ENCODE measurements at regions not wholly inside any gene's neighbourhood (a gene's known extent, or its start where the extent isn't known, plus 50 kb on each side); places are given as distances from the start of the nearest gene placed in this dataset.

- no peak for DNase-seq (ENCODE audit: low read depth)
Observed at GRCh38 chr18:47485221-47485797, 233.8 kb upstream of the SKOR2 start.

- DNase-seq (ENCODE audit: low read depth), result no peak
Observed at GRCh38 chr18:47484068-47484467, 232.6 kb upstream of the SKOR2 start.

DNA sequence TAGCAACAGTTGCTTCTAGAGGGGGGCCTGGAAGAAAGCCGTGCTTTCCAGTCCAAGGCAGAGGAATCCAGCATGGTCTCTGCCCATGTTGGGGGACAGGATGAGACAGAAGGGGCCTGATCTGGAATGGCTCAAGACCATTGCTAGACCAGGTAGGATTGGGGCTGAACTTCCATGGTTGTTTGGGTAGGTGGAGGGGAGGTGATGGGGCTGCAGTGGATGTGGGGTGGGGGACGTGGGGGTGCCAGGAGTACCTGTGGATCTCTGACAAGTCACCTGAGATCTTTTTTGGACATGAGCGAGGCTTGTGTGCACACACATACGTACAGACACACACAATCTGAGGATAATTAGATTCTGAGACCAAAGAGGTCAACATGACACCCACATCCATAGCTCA lies 228.7 kb upstream of the SKOR2 start:
- no peak for DNase-seq (ENCODE audit: low read depth)

DNA sequence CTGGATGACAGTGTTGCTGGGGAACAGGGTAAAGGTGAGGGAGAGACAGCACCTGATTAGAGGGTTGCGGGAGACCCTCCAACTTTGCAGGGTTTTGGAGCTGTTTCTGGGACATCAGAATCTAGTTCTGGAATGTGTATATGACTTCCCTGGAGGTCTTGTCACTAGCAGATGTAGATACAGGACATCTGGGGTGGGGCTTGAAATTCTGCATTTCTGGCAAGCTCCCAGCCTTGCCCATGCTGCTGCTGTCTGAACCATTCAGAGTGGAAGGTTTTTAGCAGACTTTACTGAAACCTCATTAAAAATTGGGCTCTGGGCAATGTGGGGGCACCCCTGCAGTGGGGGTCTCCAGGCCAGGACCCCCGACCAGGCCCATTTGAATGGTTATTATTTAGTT lies 220.3 kb upstream of the SKOR2 start:
- DNase-seq (ENCODE audit: low read depth), result no peak

DNA sequence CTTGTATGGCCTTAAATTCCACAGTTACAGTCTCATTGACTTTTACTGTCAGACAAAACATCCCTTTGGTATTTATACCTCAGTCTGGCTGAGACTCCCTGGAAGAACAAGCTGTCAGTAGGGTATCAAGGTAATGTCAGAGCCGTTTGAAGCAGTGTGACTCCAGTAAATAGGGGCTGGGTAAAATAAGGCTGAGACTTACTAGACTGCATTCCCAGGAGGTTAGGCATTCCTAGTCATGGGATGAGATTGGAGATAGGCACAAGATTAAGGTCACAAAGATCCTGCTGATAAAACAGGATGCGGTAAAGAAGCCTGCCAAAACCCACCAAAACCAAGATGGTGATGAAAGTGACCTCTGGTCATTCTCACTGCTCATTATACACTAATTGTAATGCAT lies 219.5 kb upstream of the SKOR2 start:
- peak; percentile 63 for DNase-seq (ENCODE audit: low read depth)

DNA sequence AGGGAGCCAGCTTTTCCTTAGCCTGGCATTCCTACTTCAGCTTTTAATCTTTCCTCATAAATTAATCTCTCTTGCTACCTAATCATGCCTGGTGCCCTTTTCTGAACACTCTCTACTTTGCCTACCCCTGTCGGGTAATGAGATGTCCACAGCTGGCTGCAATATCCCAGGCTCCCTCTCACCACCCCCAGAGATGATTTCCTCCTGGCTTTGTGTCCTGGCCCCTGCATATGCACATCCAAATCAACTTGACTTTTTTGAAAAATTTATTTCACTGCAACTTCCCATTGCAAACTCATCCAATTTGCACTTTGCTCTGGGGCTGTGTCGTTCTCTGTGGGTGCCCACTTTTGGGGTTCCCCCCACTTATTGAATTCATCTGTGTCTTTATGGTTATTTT lies 218.1 kb upstream of the SKOR2 start:
- DNase-seq (ENCODE audit: low read depth), result no peak

- DNase-seq (ENCODE audit: low read depth), result no peak
Observed at GRCh38 chr18:47461977-47462376, 210.5 kb upstream of the SKOR2 start.

- no peak for DNase-seq (ENCODE audit: low read depth)
Observed at GRCh38 chr18:47461406-47461948, 210.0 kb upstream of the SKOR2 start.

DNA sequence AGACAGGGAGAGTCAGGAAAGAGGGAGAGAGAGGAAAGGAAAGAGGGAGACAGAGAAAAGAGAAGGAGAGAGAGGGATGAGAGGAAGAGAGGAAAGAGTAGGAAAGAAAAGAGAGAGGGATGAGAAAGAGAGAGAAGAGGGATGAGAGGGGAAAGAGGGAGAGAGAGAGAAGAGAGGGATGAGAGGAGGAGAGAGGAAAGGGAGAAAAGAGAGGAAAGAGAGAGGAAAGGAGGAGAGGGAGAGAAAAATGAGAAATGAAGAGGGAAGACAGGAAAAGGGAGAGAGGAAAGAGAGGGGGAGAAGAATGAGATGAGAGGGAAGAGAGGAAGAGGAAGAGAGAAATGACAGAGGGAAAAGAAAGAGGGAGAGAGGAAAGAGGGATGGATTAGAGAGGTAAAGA lies 207.0 kb upstream of the SKOR2 start:
- no peak for DNase-seq (ENCODE audit: low read depth)

DNA sequence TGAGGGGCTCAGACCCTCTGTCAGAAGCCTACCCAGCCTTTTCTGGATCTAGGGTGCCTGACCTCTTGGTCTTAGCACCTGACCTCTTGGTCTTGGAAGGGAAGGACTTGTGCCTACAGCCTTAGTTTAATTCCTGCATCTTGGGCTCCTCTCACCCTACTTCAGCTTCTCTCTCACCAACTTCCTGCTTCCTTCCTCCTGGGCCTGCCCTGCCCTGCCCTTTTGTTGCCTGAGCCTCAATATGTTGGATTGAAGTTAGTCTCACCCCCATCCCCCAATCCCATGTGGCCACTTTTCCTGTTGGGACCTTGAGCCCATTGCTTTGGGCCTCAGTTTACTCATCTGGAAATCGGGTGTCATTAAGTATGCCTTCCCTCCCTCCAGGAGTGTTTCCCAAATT lies 206.2 kb upstream of the SKOR2 start:
- no peak for DNase-seq (ENCODE audit: low read depth)

GRCh38 chr18:47453038-47453437 lies 201.6 kb upstream of the SKOR2 start:
- DNase-seq (ENCODE audit: low read depth), result no peak

- no peak for DNase-seq (ENCODE audit: low read depth)
Observed at GRCh38 chr18:47448956-47449355, 197.5 kb upstream of the SKOR2 start.

DNA sequence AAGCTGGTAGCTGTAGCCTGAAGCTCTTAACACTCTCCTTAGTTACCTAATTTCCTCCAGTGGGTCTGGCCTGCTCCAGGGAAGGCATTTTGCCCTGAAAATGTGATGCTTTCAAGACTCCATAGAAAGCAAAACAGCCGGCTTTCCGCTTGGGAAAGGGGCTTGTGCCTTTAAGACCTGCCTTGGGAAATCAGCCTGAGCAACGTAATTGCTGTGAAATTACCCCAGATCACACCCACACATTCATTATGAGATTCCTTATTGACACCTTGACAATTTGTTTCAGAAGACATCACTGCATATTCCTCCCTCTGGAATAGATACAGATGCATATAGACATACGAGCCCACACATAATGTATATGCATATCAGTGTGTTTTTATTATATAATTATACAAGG lies 190.5 kb upstream of the SKOR2 start:
- DNase-seq (ENCODE audit: low read depth), result no peak

DNA sequence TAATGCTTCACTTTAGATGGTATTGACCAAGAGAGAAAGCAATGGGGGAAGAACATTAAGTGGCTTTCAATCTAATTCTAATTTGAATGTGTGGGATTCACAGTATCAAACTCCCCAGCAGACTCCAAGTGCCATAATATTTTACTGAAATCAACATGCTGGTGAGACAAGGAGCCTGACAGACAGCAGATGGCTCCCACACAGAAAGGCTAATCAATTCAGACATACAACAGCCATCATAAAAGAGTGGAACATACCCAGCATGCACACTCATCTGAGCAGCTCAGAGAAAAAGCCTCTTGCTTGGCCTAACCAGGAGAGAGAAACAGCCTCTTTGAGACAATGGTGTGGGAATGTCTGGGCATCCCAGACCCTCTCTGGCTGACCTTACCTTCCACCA lies 186.5 kb upstream of the SKOR2 start:
- no peak for DNase-seq (ENCODE audit: low read depth)

DNA sequence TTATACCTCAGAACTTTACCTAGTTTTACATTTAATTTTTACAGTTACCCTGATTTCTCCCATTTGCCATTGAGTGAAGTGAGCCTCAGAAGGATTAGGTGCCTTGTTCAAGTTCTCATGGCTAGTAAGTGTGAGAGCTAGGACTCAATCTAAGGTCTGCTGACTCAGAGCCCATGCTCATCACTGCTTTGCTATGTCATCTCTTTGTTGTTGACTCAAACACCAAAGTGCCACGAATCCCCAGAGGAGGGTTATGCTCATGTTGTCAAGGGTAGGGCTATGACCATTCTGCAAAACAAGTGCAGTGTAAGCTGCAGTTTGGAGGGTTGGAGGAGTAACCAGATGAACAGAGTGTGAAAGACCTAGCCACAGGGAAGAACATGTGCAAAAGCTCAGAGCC lies 185.4 kb upstream of the SKOR2 start:
- DNase-seq (ENCODE audit: low read depth), result peak; percentile 66

GRCh38 chr18:47434214-47434746 lies 182.8 kb upstream of the SKOR2 start:
- DNase-seq (ENCODE audit: low read depth), result no peak

GRCh38 chr18:47427923-47428637 lies 176.6 kb upstream of the SKOR2 start:
- DNase-seq (ENCODE audit: low read depth), result no peak

DNA sequence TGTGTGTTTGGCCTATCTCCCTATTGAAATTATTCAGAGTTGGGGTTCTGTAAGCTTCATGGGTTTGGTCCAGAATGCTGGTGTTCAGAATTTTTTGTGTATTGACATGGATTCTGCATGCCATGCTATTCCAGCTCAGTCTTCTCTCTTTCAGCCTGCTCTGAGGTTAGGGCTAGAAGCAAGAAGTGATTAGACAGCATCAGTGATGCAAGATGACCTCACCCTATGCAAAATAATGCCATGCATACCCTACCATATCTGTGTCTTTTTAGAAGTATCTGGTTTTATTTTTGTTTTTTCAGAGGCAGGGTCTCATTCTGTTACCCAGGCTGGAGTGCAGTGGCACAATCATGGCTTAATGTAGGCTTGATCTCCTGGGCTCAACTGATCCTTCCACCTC lies 175.6 kb upstream of the SKOR2 start:
- DNase-seq (ENCODE audit: low read depth), result no peak

- peak; percentile 62 for DNase-seq (ENCODE audit: low read depth)
Observed at GRCh38 chr18:47425365-47425764, 173.9 kb upstream of the SKOR2 start.

GRCh38 chr18:47422524-47422923 lies 171.1 kb upstream of the SKOR2 start:
- peak; percentile 65 for DNase-seq (ENCODE audit: low read depth)

DNA sequence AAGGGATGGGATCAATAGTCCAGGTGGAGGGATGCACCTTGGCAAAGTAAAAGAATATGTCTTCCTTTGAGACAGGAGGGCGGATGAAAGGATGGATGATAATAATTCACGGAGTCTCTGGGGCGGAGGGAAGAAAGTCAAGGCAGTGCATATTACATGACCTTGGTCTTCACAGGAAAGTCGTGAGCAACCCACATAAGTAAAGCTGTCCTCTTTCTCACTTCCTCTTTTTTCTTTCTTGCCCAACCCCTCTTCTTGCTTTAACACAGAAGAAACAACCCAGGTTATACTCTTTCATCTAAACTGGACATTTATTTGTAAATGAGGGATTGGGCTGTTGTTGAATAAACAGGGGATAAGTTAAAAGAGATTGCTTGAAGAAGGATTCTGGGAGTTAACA lies 168.7 kb upstream of the SKOR2 start:
- DNase-seq (ENCODE audit: low read depth), result no peak

DNA sequence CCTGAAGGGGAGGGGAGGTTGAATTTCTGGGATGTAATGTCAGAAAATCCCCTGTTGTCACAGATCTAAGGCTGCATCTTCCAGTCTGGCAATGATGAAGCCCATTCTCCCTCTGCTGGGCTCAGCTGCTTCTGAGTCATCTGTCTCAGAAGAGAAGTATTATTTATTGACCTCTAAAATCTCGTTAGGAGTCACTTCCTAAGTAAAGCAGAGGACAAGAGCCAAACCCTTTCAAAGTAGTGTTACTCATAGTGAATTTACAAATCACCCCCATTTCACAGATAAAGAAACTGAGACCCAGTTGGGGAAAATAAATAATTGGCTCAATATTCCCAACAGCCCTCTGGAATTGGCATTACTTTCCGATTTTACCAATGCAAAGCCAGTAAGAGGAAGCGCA lies 167.3 kb upstream of the SKOR2 start:
- DNase-seq (ENCODE audit: low read depth), result peak; percentile 92

DNA sequence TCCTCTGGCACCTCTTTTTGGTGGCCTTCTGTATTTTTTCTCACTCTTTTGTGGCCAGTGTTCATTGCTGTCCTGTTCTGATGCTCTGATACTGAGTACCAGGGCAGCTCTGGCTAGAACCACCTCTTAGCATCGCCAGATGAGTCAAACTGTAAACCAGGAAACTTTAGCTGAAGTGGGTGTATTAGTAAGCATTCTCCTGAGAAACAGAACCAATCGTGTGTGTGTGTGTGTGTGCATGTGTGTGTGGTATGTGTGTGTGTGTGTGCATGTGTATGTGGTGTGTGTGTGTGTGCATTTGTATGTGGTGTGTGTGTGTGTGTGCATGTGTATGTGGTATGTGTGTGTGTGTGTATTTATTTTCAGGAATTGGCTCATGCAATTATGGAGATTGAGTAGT lies 166.3 kb upstream of the SKOR2 start:
- peak; percentile 81 for DNase-seq (ENCODE audit: low read depth)
